Fibroblast of villous mesenchyme (primary cell): ENCODE measurements at regions not wholly inside any gene's neighbourhood (a gene's known extent, or its start where the extent isn't known, plus 50 kb on each side); places are given as distances from the start of the nearest gene placed in this dataset.

Experiments used
- DNase-seq: peaks from one replicate; pipeline ENCODE4 v3.0.0-alpha.2; 2010; ENCODE audit warnings: low read depth
- H3K4me3 ChIP-seq: 2 replicates; pipeline ENCODE4 v1.5.1; 2011; ENCODE audit warnings: low read depth, mild to moderate bottlenecking, low read length
- TF ChIP-seq, protein P1 (sequence below): IDR thresholded peaks from 2 replicates; pipeline ENCODE4 v1.5.1; 2012; ENCODE audit warnings: low read depth, mild to moderate bottlenecking, low read length; ENCODE audit not compliant: insufficient read depth

DNA sequence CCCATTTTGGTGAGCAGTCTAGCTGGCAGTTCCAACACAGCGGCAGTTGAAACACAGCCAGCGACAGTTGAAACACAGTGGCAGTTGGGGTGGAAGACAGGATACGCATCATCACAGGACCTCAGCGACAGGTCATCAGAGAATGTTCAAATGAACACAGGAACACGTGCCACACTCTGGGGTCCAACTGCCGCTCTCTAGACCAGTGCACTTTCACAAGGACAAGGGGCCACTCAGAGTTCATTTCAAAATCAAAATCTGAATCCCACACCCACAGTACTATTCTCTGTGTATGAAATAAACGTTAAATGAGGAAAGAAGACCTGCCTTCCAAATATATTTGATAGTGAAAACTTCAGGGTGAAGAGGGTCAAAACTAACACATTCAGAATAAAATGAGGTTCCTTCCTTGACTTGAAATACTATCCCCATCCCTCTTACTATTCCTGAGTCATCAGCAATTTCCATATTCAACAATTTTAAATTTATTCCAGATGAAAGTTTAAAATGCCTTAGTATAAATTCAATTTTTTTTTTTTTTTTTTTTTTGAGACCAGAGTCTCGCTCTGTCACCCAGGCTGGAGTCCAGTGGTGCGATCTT is 53.0 kb upstream of the SIMC1 start:
- DNase-seq = no peak
- TF ChIP-seq, protein P1, sequence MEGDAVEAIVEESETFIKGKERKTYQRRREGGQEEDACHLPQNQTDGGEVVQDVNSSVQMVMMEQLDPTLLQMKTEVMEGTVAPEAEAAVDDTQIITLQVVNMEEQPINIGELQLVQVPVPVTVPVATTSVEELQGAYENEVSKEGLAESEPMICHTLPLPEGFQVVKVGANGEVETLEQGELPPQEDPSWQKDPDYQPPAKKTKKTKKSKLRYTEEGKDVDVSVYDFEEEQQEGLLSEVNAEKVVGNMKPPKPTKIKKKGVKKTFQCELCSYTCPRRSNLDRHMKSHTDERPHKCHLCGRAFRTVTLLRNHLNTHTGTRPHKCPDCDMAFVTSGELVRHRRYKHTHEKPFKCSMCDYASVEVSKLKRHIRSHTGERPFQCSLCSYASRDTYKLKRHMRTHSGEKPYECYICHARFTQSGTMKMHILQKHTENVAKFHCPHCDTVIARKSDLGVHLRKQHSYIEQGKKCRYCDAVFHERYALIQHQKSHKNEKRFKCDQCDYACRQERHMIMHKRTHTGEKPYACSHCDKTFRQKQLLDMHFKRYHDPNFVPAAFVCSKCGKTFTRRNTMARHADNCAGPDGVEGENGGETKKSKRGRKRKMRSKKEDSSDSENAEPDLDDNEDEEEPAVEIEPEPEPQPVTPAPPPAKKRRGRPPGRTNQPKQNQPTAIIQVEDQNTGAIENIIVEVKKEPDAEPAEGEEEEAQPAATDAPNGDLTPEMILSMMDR = no peak
- no peak overlapping the region for H3K4me3 ChIP-seq

DNA sequence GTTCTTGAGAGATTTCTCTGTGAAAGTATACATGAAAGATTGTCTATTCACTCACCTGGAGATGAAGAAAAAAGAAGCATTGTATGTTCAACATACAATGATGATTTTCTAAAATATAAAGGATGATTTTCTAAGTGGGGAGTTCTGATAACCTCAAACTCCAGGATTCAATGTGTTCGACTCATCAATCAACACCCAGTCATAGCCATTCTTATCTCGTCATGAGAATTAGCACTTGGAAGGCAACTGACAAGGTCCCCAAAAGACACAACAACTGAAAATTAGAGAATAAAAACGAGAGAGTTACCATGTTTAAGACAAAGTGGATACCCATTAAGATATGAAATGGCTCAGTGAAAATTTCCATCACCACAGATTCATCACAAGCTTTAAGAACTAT is 52.1 kb upstream of the SIMC1 start:
- TF ChIP-seq, protein P1 = no peak
- no peak overlapping the region for H3K4me3 ChIP-seq
- DNase-seq = no peak

DNA sequence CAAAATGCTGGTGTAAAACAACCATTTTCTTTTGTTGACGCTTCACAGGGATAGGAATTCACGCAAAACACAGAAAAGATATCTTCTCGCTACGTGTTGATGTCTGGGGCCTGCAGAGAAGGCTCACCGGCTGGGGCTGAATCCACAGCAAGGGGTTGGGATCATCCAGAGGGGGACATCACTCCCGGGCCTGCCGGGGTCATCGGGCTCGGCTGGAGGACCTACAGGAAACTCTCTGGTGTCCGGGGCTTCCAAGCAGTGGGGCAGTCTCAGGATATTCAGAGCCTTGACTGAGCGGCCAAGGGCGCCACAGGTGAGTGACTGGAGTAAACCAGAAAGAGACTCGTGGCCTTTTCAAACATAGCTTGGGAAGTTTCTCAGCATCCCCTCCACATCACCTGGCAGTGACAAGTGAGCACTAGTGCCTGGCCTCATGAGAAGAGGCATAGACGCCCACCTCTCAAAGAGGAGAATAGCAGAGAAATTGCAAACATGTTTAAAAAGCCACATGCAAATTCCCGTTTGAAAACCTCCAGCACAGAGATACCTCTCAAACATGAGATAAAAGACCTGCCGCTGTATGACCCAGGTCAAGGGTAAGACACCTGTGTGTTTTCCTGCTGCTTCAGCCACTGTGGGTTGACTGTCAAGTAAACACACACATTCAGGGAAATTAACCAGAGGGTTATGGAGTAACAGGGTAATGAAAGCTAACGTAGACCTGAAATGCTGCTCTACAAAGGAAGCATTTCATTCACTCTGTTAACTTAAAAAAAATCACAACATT is 50.8 kb upstream of the SIMC1 start:
- no peak for DNase-seq

DNA sequence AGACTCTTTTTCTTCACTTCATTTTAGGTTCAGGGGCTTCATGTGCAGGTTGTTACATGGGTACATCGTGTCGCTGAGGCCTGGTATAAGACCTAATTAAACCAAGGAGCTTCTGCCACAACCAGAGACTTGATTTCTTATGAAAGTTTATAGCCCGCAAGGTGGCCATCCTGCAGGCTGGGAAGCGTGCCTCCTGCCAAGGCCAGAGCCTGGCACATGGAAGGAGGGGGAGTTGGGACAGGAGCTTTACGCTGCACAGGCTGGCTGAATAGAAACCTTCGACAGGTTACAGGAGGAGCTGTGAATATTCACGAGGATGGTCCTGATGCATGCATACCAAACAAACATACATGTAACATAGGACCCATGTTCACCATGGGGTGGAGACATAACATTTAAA is 50.1 kb upstream of the SIMC1 start:
- DNase-seq = no peak

More for the DNA sequence above, 50.8 kb upstream of the SIMC1 start:
- TF ChIP-seq, protein P1 = no peak
- no peak overlapping the region for H3K4me3 ChIP-seq

More for the DNA sequence above, 50.1 kb upstream of the SIMC1 start:
- H3K4me3 ChIP-seq = no peak overlapping the region
- TF ChIP-seq, protein P1 = no peak
